Stomach smooth muscle (tissue), 2 donors: ENCODE measurements at regions not wholly inside any gene's neighbourhood (a gene's known extent, or its start where the extent isn't known, plus 50 kb on each side); places are given as distances from the start of the nearest gene placed in this dataset.
"Not testable (repeated sequence)": the region's sequence is repeated elsewhere in the genome, so short reads cannot be mapped to it uniquely, and the experiment has no call there.

Experiments
- H3K27ac ChIP-seq: one replicate; pipeline ENCODE4 v1.7.0; 2013; ENCODE audit warnings: mild to moderate bottlenecking, low read length, inconsistent platforms
- H3K27me3 ChIP-seq, 2 donors: one replicate each; pipeline ENCODE4 v1.7.0; 2013; ENCODE audit warnings: low read length in 2 of 2; ENCODE audit not compliant: insufficient read depth in 2 of 2, control insufficient read depth in 1 of 2
- H3K36me3 ChIP-seq, 2 donors: one replicate each; pipeline ENCODE4 v1.7.0; 2013; ENCODE audit warnings: low read length in 2 of 2; ENCODE audit not compliant: control insufficient read depth in 2 of 2, insufficient read depth in 2 of 2
- H3K4me1 ChIP-seq: one replicate; pipeline ENCODE4 v1.7.0; 2013; ENCODE audit warnings: low read length; ENCODE audit not compliant: control insufficient read depth, insufficient read depth
- H3K4me3 ChIP-seq, 2 donors: one replicate each; pipeline ENCODE4 v1.7.0; 2013; ENCODE audit warnings: low read length in 2 of 2
- H3K9ac ChIP-seq, 2 donors: one replicate each; pipeline ENCODE4 v1.7.0; 2013; ENCODE audit warnings: low read length in 2 of 2, mild to moderate bottlenecking in 1 of 2
- H3K9me3 ChIP-seq, 2 donors: one replicate each; pipeline ENCODE4 v1.7.0; 2013; ENCODE audit warnings: low read length in 2 of 2; ENCODE audit not compliant: control insufficient read depth in 2 of 2
- donor health status: healthy.
- donor health status: Pancreatic carcinoma.

DNA sequence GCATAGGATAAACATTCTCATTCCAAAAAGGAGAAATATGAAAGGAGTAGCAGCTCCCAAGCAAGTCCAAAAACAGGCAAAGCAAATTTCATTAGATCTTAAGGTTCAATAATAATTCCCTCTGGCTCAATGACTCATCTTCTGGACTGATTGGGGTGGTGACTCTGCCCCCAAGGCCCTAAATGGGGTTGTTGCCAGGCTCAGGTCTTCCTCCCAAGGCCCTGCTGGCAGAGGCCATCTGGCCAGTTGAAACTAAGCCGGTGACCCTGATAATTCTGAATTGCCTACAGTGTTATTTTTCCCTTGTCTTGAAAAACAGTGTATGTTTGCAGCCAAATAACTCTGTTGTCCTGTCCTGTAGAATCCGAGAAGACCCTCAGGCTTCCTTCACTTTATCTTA, 484.7 kb upstream of the ZNF337 start:
- not testable (repeated sequence) for H3K4me1 ChIP-seq, H3K9ac ChIP-seq, H3K27ac ChIP-seq, H3K36me3 ChIP-seq, H3K27me3 ChIP-seq, H3K9me3 ChIP-seq, H3K4me3 ChIP-seq

DNA sequence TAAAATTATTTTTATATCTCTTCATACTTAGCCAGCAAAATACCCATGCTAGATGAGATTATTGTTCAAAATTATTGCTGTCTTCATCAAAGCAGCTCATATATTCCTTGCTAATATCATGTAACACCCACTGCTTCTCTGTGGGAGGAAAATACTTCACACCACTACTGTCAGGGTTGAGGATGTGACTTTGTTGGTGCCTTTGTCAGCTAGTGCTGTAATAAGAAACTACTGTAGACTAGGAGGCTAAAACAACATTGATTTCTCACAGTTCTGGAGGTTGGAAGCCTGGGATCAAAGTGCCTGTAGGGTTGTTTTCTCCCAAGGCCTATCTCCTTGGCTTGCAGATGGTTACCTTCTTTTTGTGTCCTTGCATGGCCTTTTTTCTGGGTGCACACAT, 475.2 kb upstream of the ZNF337 start:
- not testable (repeated sequence) for H3K4me3 ChIP-seq, H3K9ac ChIP-seq, H3K4me1 ChIP-seq, H3K27me3 ChIP-seq, H3K36me3 ChIP-seq, H3K9me3 ChIP-seq, H3K27ac ChIP-seq

DNA sequence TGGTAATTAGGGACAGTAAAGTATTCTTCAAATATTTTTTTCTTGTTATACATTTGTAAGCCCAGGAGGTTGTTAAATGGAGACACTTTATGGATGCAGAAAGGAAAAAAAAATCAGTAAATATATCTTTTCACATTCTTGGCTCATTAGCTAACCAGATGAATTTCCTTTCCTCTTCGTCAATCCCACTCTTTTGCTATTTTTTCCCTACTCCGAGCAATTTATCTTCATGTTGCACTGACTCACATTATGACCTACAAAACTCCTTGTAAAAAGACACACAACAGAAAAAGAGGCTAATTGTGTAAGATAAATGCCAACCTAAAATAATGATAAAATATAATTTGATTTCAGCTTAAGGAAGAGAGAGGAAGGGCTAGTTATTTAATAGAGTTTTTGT, 472.9 kb upstream of the ZNF337 start:
- no peaks in the 10 kb centered on the region for H3K36me3 ChIP-seq
- H3K9ac ChIP-seq: no peak overlapping the region
- no peaks in the 10 kb centered on the region for H3K9me3 ChIP-seq
- no peaks in the 10 kb centered on the region for H3K4me1 ChIP-seq
- H3K4me3 ChIP-seq: no peak overlapping the region
- no peak overlapping the region for H3K27ac ChIP-seq
- no peaks in the 10 kb centered on the region for H3K27me3 ChIP-seq

DNA sequence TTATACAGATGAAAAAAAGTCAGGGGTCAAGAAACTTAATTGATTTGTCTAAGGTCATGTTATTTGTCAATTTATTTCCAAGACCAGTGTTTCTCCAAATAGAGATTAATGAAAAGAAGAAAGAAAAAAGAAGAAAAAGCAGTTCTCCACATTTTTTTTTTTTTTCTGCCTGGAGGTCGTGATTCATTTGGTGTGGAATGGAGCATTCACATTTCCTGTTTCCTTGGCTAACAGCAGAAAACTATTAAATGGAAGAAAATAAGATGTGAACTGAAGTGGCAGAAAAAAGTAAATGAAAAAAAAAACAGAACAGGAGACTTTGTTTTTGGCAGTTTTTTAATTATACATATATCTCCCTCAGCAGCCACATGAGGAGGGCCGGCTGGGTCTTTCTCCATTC, 470.8 kb upstream of the ZNF337 start:
- H3K4me3 ChIP-seq: no peak overlapping the region
- no peak overlapping the region for H3K27ac ChIP-seq
- no peaks in the 10 kb centered on the region for H3K36me3 ChIP-seq
- H3K4me1 ChIP-seq: no peaks in the 10 kb centered on the region
- H3K9ac ChIP-seq: no peak overlapping the region
- H3K9me3 ChIP-seq: no peaks in the 10 kb centered on the region
- H3K27me3 ChIP-seq: no peaks in the 10 kb centered on the region

DNA sequence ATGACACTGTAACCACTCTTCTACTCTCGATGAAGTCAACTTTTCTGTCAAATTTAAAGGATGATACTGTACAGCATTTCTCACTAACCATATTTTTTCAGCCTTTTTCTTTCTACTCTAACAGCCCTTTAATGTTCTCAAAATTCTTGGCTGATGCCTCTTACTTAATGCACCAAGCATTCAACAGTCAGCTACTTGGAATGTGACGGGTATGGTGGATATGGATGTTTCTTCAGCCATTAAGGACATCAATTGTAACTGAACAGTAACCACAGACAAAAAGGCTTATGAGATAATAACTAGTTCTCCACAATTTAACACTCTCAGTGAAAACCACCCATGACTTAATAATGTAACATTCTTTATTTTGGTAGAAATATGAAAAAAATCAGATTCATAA, 467.2 kb upstream of the ZNF337 start:
- no peaks in the 10 kb centered on the region for H3K27me3 ChIP-seq
- H3K4me3 ChIP-seq: no peak overlapping the region
- no peaks in the 10 kb centered on the region for H3K36me3 ChIP-seq
- no peak overlapping the region for H3K9ac ChIP-seq
- H3K4me1 ChIP-seq: no peaks in the 10 kb centered on the region
- H3K9me3 ChIP-seq: no peaks in the 10 kb centered on the region
- no peak overlapping the region for H3K27ac ChIP-seq

DNA sequence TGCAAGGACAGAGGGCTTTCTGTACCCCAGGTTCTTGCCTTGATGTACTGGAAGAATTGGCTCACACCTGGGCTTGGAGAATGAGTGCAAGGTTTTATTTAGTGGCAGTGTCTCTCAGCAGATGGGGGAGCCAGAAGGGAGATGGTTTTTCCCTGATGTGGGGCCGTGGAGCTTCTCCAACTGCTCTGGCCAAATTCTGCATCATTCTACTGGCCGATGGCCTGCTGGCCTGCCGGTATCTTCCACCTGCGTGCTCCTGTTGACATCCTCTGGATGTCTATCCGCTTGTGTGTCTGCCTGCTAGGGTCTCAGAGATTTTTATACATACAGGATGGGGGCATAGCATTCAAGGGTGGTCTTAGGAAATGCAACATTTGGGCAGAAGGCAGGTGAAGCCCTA, 466.5 kb upstream of the ZNF337 start:
- H3K9me3 ChIP-seq, H3K27me3 ChIP-seq, H3K27ac ChIP-seq, H3K36me3 ChIP-seq, H3K9ac ChIP-seq, H3K4me1 ChIP-seq, H3K4me3 ChIP-seq: not testable (repeated sequence)

DNA sequence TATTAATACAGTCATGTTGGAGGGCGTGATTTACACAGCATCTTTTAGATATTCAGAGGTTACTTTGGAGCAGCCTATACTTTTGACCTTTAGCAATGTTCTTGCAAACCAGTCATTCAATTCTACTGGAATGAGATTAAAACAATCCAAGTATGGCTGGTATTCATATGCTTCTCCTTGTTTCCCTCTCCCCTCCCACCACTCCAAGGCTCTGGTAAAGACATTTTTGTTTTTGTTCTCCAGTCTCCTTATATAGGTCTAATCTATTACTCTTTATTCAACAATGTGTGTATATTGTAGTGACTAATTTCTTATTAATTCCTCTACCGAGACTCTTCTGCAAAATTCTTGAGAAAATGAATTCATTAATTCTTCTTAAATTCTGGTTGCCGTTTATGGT, 465.1 kb upstream of the ZNF337 start:
- H3K36me3 ChIP-seq, H3K27me3 ChIP-seq, H3K9ac ChIP-seq, H3K4me1 ChIP-seq, H3K4me3 ChIP-seq, H3K9me3 ChIP-seq, H3K27ac ChIP-seq: not testable (repeated sequence)

DNA sequence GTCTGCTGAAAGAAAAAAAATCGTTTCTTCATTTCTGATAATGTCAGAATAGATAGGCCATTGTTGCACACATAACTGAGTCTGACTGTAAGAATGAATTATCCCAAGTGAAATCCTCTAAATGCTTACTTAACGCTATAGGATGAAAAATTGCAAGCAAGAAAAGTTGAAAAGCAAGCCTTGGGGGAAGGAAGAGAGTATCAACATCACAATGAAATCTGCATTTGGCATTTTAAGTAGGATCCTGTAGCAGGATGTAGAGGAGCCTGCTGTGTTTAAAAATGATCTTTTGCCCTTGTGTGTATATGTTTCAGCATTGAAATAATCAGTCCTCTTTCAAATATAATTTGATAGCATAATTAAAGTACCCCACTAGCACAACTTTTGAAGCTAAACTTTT, 464.3 kb upstream of the ZNF337 start:
- not testable (repeated sequence) for H3K4me3 ChIP-seq, H3K9me3 ChIP-seq, H3K9ac ChIP-seq, H3K27me3 ChIP-seq, H3K36me3 ChIP-seq, H3K4me1 ChIP-seq, H3K27ac ChIP-seq

DNA sequence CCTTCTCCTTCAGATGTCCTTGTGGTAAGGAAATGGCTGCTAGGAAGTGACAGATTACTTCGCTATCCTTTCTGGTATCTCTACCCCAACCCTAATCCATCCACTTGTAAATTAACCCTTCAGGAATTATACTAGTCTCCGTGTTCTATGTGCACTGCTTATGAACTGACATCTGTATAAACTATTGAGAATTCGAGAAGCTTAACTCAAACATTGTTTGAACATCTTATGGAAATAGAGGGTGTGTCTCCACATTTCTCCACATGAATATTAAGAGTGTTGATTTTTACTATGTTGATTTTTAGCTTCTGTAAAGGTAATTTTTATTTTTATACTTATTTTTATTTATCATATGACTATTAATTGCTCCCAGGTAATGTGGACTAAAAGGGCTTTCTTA, 457.6 kb upstream of the ZNF337 start:
- no peaks in the 10 kb centered on the region for H3K9me3 ChIP-seq
- no peaks in the 10 kb centered on the region for H3K36me3 ChIP-seq
- H3K9ac ChIP-seq: no peak overlapping the region
- H3K27ac ChIP-seq: no peak overlapping the region
- H3K4me1 ChIP-seq: no peaks in the 10 kb centered on the region
- no peak overlapping the region for H3K4me3 ChIP-seq
- no peaks in the 10 kb centered on the region for H3K27me3 ChIP-seq

DNA sequence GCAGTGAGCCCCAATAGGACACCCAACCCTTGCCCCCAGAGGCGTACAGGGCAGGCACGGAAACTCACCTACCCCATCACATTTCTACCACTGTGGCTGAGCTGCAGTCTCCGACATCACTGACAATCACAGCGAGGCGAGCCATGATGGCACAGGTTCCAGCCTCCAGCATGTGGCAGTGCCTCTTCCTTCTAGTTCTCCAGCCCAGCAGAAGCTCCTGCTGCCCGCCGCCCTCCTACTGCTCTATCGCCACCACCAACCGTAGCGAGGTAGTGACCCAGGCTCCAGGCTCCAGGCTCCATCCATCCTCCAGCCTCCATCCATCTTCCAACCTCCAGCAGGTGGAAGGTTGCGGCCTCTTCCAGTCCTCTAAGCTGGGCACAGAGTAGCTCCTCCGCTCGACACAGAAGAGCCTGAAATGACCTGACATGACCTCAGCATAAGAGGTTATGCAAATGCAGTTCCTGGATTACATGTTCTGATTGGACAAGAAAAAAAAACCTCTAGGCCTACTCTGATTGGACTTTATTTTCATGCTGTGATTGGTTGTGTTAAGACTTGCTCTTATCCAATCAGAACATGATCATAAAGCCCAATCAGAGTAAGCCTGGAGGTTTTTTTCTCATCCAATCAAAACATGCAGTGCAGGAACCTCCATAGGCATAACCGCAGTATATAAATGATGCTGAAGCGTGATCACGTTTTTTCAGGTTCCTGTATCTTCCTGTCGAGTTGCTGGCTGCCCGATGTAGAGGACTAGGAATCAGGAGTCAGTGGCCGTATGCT, 438.9 kb upstream of the ZNF337 start:
- H3K4me3 ChIP-seq: no peak overlapping the region
- no peaks in the 10 kb centered on the region for H3K9me3 ChIP-seq
- no peaks in the 10 kb centered on the region for H3K36me3 ChIP-seq
- no peaks in the 10 kb centered on the region for H3K4me1 ChIP-seq
- H3K27ac ChIP-seq: no peak overlapping the region
- no peaks in the 10 kb centered on the region for H3K27me3 ChIP-seq
- H3K9ac ChIP-seq: no peak overlapping the region

DNA sequence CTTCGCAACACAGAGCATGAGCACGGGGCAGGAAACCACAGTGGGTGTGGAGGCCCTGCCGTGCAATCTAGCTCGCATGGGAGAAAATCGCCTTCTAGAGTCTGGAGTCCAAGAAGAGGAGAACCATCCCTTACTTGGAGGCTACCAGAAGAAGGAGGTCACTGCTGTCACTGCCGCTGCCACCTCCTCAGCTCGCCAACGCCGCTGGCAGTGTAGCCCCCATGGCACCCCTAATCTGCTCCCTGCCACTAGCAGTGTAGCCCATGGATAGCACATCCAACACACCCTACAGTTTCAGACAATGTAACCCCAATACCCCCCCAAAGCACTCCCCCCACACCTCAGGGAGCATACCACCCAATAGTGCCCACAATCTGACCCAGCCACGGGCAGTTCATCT, 438.0 kb upstream of the ZNF337 start:
- no peak overlapping the region for H3K4me3 ChIP-seq

More for the DNA sequence above, 438.0 kb upstream of the ZNF337 start:
- no peaks in the 10 kb centered on the region for H3K4me1 ChIP-seq
- no peaks in the 10 kb centered on the region for H3K9me3 ChIP-seq
- no peak overlapping the region for H3K9ac ChIP-seq
- no peak overlapping the region for H3K27ac ChIP-seq
- no peaks in the 10 kb centered on the region for H3K27me3 ChIP-seq
- no peaks in the 10 kb centered on the region for H3K36me3 ChIP-seq
